Tongue (tissue), 1 donor: ENCODE measurements at regions not wholly inside any gene's neighbourhood (a gene's known extent, or its start where the extent isn't known, plus 50 kb on each side); places are given as distances from the start of the nearest gene placed in this dataset.
A peak's percentile ranks its signal among the peaks of the same experiment; 100 is the strongest.
"Not testable (repeated sequence)": the region's sequence is repeated elsewhere in the genome, so short reads cannot be mapped to it uniquely, and the experiment has no call there.

Source experiments
- DNase-seq: peaks from one replicate; pipeline ENCODE4 v3.0.0-alpha.2; 2015

DNA sequence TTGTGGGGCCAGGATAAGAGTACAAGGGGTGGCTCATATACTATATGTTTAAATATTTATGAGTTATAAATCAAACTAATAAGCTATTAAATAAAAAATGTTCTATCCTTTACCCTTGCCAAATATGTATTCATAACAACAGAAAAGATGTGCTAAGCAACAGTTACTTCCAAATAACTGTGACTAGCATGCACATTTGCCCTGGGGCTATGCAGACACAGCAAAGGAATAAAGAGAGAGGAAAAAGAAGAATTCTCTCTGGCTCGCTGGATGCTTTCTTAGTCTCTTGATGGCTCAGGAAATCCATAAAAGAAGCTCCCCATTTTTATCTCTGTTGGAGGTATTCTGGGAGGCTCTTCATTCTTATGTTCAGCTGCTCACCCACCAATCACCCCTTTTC is 182.4 kb upstream of the ATP10B start:
- DNase-seq, result peak; percentile 15

DNA sequence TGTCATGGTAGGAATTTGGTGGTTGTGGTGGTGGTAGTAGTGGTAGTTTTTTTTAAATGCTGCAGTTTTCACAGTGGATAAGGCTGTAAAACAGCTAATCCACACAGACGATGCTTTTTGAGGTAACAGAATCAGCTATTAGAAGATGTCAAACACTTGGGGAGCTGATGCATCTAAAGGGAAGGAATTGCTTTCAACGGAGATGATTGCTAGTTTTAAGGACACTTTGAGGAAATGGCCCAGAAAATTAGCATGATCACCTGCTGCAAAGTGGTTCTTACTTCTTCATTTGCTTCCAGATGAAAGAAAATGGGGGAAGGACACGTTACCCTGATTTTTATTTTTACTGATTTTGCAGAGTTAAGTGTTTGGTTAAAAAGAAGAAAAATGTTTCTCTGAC is 178.2 kb upstream of the ATP10B start:
- no peak for DNase-seq

DNA sequence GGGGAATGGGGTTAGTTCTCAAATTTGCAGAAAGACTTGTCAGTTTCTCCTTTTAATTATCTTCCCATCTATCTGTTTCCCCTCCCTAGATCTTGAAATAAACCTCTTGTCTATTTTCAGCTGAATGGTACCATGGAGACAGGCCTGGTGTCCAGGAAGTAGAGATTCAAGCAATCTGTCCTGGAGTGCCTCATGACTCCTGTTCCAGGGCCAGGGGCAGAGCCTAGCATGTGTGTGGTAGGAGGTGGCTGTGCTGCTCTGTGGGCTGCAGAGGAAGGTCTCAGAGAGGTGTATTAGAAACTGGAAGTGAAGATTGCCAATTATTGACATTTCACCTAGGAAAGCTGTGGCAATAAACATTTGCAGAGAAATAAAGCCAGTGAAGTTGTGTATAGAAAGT is 175.8 kb upstream of the ATP10B start:
- DNase-seq, result no peak

DNA sequence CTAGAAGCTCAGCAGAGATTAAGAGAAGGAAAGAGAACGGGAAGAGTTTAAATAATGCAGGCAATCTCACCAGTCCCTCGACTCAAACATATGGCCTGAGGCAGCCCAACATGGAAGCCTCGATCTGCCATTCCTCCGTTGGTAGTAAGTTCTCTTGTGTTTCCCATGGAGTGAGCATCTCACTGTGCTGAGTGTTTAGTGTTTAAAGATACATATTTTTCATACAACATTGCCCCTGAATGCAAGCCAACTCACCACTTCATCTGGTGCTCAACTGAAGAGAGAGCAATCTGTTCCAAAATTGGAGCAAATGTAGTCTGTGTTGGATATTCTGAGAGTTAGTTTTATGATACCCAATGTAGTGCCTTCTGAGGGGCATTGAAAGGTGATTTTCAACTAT is 171.5 kb upstream of the ATP10B start:
- no peak for DNase-seq

DNA sequence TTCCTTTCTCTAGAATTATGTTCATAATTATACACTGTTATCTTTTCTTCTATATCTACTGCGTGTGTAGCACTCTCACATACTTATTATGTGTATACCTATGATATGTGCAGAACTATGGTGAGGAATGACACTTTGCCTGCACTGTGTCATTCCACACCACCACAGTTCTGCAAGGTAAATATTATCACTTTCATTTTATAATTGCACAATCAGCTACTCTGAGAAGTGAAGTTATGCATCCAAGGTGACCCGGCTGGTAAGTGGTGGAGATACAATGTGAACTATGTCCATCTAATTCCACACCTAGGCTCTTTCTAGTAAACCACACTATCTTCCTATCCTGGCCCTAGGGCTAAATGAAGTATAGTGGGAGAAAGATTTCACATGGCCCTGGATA is 170.1 kb upstream of the ATP10B start:
- DNase-seq, result no peak

DNA sequence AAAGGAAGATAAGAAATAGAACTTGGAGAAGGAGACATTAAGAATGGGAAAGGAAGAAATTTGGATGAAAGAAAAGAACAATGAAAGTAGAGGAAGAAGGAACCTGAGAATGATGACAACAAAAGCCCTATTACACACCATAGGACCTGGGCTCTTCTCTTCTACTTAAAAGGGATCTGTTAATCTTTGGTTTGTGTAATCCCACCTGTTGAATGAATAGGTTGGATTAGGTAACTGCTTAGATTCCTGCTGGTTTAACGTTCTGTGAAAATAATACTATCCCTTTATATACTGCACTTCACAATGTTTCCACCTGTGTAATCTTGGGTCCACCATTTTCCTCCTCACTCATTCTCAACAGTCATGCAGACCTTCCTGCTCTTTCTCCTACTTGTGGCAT is 157.8 kb upstream of the ATP10B start:
- no peak for DNase-seq

DNA sequence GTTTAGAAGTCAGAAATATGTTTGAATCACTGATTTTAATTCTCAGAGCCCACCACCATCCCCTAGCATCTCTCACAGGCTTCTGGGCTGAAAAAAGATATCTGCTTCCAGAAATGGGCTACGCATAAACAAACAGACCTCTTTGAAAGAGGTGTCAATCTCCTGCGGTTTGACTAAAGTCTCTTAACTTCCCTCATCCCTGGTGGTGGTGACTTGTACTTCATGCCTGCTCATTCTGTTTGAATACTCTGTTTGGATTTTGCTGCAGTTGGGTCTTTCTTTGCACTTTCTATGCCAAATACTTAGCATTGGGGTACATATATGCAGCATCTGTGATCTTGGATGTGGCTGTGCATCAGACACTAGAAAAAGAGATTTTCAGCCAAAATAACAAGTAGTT is 157.2 kb upstream of the ATP10B start:
- DNase-seq, result no peak

DNA sequence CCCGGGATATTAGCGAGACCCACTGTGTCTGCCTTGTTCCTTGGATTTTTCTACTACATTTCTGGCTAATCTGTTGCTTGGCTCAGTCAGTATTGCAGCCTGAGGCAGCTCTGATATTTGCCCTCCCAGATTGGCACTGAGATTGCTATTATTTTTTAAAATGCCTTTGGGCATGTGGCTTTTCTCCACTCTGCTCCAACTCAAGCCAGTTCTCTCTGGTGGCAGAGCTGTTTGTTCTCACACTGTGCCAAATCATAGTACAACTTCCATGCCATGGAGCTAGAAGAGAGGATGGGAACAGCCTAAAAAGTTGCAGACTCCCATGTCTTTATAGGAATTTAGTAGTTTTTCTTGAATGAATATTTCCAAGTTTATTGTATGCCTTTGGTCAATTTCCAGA is 155.9 kb upstream of the ATP10B start:
- no peak for DNase-seq

DNA sequence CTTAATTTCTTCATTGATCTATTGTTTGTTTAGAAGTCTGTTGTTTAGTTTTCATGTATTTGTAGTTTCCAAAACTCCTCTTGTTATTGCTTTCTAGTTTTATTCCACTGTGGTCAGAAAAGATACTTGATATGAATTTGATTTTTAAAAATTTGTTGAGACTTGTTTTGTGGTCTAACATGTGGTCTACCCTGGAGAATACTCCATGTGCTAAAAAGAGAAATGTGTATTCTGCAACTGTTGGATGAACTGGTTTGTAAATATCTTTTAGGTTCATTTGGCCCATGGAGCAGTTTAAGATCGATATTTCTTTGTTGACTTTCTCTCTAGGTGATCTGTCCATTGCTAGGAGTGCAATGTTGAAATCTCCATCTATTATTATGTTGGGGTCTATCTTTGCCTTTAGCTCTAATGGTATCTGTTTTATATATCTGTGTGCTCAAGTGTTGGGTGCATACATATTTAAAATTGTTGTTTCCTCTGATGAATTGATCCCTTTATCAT is 150.6 kb upstream of the ATP10B start:
- DNase-seq, result no peak

DNA sequence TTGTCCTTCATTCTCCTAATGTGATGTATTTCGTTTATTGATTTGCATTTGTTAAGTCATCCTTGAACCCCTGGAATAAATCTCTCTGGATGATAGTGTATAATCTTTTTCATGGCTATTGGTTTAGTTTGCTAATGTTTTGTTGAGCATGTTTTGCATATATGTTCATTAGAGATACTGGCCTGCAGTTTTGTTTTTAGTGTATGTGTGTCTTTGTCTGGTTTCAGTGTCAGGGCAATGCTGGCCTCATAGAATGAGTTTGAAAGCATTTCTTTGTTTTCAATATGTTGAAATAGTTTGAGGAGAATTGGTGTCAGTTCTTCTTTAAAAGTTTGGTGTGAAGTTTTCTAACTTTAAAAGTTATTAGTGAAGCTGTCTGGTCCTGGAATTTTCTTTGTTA is 149.6 kb upstream of the ATP10B start:
- no peak for DNase-seq

DNA sequence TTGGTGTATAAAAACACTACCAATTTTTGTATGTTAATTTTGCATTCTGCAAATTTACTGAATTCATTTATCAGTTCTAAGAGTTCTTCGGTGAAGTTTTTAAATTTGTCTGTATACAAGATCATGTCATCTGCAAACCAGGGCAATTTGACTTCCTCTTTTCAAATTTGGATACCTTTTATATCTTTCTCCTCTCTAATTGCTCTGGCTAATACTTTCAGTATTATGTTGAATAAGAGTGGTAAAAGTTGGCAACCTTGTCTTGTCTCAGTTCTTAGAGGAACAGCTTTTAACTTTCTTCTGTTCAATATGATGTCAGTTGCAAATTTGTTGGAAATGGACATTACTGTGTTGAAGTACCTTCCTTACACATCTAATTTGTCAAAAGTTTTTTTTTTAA is 149.1 kb upstream of the ATP10B start:
- DNase-seq, result not testable (repeated sequence)

DNA sequence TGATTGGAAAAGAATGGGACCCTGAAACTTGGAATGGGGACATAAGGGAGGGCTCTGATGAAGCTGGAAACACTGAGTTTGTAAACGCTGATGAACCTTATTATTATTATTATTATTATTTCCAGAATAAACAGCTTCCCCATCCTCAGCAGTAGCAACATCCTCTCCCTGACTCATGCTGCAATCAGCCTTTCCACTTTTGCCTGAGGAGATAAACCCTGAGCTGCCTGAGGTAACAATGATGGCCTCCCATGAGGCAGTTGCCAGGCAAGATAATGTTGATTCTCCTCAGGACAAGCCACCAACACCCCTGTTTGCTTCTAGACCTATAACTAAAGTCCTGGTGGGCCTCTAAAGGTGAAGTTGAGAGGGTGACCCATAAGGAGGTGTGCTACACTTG is 139.2 kb upstream of the ATP10B start:
- DNase-seq, result no peak

DNA sequence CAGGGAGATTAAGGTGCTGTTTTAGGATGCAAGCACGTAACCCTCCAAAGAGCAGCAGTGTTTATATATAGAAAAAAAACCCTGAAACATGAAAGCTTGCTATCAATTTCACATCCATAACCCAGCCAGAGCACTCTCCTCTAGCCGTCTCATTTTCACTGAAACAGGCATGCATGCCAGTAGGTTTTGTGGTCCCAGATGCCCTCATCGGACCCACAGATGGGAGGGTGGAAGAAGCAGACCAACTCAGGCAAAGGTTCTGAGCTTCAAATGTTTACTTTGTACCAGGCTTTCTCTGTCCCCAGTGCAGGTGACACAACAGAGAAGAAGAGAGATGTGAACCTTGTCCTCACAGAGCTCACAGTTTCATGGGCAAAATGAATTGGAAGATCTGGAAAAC is 127.4 kb upstream of the ATP10B start:
- DNase-seq, result no peak

DNA sequence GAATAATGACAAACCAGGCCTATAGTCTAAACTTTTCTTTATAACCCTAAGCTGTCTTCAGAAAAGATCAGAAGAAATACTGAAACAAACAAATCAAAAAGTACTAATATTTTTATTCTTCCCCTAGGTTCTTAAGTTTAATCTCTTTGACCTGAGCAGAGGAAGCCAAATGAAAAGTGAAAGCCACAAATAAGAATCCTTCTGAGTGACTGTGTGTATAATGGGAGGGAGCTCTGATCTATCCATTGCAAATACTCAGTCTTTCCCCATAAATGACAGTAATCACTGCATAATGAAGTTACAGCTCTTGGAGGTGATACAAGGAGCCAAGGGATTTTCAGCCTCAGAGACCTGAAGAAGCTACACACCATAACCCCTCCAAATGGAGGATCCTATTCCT is 126.9 kb upstream of the ATP10B start:
- DNase-seq, result no peak

DNA sequence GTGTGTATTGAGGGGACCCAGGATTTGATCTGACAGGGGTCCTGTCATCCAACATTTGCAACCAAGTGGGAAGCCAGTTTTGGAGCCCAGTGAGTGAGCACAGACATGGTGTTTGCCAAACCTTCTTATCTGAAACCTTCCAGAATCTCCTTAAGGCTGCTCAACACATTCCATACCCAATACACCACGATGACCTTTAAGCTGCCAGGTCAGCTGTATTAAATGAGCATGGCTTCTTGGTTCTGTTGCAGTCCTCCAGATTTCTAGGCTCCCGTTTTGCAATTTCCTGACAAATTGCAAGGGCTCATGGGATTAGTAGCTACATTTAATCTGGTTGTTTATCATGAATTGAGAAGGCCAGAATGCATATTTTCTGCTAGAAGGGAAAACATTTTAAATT is 124.2 kb upstream of the ATP10B start:
- no peak for DNase-seq

DNA sequence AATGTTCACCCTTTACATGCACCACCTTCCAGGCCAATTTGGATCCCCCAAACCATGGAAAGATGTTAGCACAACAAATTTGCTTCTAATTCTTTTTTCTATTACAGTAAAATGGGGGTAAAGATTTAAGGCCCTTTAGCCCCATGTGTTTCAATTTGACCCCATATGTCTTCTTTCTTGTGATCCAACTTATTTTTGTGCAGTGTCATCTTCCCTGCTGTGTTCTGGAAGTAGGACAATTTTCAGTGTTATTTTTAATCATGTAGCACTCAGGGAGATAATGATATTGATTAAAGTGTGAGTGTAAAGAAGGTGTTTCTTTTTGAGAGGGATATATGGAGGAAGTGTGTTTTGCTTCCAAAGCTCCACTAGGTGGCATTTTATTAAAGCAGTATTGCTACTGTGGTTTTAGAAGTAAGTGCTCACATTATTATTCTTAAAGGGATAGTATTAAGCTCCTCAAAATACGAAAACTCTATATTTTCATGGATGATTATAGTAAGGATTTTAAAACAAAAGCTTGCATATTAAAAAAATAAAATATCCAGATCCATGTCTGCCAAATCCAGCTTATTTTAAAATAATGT is 118.7 kb upstream of the ATP10B start:
- DNase-seq, result no peak

DNA sequence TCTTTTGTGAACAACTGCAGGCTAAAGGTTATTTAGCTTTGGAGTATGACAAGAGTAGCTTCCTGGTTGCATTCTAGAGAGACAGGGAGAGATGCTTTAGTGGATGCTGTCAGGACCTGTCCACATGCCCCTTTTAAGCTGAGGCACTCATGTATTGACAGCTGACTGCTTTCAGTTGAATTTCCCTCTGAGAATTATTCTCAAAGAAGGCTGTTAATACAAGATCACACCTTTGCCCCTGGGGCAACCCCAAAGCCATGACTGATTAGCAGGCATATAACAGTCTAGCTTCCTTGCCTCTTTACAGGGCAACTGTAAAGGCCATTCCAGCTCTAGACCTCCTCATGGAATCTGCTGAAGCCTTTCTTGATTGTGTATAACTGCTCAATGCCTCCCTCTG is 117.6 kb upstream of the ATP10B start:
- no peak for DNase-seq

DNA sequence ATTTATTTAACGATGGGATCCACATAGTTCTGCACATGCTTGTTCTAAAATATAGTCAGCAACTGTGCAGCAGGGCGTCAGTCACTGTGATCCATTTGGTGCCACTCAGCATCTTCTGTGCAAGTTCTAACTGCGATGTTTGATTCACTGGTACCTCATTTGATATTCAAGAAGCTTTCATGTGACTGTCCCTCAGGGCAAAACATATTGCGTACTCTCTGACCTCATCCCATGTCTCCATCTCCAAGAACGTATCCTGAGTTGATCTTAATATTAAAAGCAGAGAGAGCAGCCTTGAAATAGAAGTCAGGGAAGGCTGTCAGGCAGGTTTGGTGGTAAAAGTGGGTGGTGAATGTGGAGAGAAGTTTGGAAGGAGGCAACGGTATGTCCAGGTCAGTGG is 116.5 kb upstream of the ATP10B start:
- no peak for DNase-seq

DNA sequence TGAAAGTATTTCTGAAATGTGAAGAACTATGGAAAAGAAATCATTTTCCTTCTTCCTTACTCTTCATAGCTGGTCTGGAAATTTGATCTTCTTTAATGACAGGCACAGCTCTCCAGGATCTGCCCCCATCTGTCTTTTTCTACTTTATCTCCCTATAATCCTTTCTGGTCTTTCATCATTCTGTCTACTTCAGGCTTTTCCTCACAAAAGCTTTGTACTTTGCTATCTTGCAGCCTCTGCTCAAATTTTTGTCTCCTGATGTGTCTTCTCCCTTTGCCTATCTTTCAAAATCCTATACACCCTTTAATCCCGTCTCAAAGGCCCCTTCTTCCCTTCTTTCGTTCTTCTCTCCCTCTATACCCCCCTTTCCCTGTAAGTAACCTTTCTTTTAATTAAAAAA is 114.9 kb upstream of the ATP10B start:
- DNase-seq, result no peak

DNA sequence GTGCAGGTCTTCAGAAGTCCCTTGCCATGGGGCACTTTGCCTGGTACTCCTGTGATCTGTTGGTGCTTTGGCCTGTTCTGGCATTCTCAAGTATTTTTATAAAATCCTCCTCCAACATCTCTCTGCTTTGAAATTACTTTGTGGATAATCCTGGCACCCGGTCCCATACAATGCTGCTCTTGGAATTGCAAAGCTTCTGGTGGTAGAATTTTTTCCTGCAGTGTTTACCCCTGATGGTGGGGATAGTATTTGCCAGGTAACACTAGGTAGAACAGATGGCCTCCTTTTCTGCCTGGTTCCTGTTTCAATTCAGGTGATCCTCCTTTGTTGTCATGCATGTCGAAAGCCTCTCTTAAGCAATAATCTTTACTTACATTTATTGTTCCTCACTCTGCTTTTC is 109.8 kb upstream of the ATP10B start:
- DNase-seq, result no peak

DNA sequence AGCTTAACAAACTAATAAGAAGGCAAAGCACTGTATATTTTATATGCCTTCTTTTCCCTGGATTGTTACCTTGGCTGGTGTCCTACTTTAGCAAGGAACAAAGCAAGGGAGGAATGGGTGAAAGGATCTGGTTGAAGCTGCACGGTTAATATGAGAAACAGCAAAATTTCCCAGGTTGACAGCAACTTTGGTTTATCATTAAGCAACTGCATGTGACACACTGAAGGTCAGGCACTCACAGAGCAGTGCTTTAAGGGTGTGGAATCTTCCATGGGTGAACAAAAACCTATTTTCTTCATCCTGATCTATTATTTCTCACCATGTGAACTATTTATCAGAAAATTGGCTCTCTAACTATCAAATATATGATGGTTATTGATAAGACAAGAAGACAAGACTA is 109.0 kb upstream of the ATP10B start:
- no peak for DNase-seq

DNA sequence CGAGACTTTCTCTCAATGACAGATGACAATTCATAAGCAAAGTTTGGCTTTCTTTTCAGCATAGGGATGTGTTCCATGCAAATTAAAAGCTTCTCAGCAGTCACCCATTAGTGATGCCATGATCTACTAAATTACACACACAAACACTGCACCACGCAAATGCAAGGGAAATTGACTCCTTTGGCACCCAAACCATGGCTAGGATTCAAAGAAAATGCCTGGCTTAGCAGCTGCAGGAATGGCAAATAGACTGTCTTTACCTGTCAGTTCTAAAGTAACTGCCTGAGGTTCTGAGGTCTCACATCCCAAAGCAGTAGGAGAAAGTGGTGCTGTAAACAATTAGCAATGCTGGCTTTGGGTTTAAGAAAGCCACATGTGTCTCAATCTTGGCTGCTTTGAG is 108.6 kb upstream of the ATP10B start:
- no peak for DNase-seq

DNA sequence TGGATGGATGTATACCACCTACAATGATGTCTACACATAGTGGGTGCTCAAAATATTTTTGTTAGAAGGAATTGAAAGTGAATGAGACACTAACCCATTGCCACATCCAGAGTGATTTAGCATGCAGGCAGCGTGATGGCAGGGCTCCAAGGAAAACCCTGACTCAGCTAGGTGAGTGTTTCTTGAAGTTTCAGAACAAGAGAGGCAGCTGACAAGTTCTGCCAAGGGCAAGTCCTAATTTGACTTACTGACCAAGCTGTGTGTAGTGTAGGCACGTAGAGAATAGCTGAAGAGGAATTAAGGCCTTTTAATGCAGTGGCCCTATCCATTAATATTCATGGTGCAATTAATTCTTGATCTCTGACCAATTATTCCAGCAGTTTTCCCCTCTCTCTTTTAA is 107.8 kb upstream of the ATP10B start:
- no peak for DNase-seq

DNA sequence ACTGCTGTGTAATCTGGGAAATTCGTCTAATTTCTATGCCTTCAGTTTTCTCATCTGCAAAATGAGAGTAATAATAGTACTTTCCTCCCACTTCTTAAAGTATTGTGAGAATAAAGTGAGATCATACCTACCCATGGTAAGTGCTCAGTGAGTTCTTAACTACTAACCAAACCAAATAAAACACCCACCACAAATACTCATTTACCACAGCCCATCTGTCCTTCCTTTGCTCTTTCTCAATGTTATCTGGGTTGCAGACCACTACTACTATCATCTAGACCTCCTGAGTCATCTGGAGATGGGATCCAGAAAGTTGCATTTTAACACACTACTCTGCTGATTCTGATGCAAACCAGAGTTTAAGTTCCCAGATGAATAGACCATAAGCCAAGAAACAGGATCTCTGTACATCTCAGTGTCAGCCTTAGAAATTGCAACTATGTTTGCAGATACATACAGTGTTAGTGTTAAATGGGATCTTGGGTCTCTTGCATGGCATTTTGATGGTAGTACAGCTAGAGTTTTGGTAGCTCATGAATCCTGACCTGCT is 105.4 kb upstream of the ATP10B start:
- peak; percentile 7 for DNase-seq

DNA sequence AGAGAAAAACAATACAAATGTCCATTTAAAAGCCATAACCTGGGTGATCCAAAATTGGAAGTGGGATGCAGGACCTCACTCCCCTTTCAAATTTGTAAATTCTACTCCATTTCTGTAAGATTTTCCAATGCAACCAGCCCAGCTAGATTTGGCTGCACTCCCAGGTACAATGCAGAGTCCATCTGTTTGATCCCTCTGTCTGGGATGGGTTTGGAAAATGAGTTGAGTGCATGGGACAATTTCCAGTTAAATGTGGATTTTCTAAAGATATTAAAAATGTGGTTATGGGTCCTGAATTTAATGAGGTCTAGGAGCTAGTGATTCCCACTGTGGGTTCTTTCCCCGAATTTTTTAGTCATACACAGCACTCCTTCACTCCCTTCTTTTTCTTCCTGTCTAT is 104.0 kb upstream of the ATP10B start:
- DNase-seq, result peak; percentile 25
